Gastroesophageal sphincter (tissue), 3 donors: ENCODE measurements at regions not wholly inside any gene's neighbourhood (a gene's known extent, or its start where the extent isn't known, plus 50 kb on each side); places are given as distances from the start of the nearest gene placed in this dataset.

Experiments
- EP300 ChIP-seq: sonication (generic); formaldehyde crosslinking; IDR thresholded peaks from one replicate; pipeline ENCODE4 v1.6.1; 2017; ENCODE audit warnings: antibody characterized with exemption, mild to moderate bottlenecking
- POLR2A ChIP-seq, 2 donors: fragments of 450-650 bp; IDR thresholded peaks; one replicate each; pipeline ENCODE4 v1.6.1; 2017; ENCODE audit warnings: antibody characterized with exemption in 2 of 2, mild to moderate bottlenecking in 2 of 2, moderate library complexity in 1 of 2
- POLR2AphosphoS5 ChIP-seq: sonication (generic); formaldehyde crosslinking; IDR thresholded peaks from one replicate; pipeline ENCODE4 v1.6.1; 2017; ENCODE audit warnings: antibody characterized with exemption
- TF ChIP-seq, protein P1 (sequence below), 4 experiments: fragments of 200-600 bp in 2 of 4; fragments of 450-650 bp in 2 of 4; sonication (generic) in 1 of 4; IDR thresholded peaks; one replicate each; pipeline ENCODE4 v1.5.1; 2017 to 2019; ENCODE audit warnings: antibody characterized with exemption in 4 of 4, mild to moderate bottlenecking in 2 of 4, moderate library complexity in 2 of 4

DNA sequence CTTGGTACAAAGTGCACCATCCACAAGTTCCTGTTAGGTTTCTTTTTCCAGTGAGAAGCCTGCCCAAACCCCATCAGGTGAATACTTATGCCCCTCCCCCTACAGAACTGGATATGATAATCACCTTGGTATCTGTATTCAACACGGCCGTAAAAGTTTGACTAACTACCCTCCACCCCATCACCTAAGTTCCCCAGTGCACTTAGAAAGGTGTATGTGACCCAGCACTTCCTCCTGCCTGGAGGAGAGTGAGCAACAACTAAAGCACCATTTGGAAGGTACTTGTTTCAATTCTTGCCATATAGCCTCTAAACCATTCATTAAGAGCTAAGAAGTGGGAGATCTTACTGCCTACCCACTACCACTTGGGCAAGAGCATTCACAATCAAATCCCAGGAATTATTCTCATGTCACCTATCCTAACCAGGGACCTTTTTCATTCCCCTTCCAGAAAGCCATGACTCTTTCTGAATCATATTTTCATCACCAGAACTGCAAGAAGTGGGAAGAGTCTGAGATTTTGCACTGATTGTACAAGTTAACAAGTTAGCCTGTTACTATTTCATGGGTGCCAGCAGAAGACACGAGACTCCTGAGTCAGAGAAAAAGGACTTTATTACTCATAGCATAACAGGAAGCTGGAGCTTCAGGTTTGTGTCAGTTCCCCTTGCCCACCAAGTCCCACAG lies 53.5 kb upstream of the NDUFV2 start:
- TF ChIP-seq, protein P1, sequence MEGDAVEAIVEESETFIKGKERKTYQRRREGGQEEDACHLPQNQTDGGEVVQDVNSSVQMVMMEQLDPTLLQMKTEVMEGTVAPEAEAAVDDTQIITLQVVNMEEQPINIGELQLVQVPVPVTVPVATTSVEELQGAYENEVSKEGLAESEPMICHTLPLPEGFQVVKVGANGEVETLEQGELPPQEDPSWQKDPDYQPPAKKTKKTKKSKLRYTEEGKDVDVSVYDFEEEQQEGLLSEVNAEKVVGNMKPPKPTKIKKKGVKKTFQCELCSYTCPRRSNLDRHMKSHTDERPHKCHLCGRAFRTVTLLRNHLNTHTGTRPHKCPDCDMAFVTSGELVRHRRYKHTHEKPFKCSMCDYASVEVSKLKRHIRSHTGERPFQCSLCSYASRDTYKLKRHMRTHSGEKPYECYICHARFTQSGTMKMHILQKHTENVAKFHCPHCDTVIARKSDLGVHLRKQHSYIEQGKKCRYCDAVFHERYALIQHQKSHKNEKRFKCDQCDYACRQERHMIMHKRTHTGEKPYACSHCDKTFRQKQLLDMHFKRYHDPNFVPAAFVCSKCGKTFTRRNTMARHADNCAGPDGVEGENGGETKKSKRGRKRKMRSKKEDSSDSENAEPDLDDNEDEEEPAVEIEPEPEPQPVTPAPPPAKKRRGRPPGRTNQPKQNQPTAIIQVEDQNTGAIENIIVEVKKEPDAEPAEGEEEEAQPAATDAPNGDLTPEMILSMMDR (IDR thresholded peaks at IDR 0.05) = no peak
- TF ChIP-seq POLR2A (IDR thresholded peaks at IDR 0.05) = no peak
- TF ChIP-seq POLR2AphosphoS5 = no peak
- no peak for TF ChIP-seq EP300
